KMS-11 (cell line): ENCODE measurements at regions not wholly inside any gene's neighbourhood (a gene's known extent, or its start where the extent isn't known, plus 50 kb on each side); places are given as distances from the start of the nearest gene placed in this dataset.

Experiments
- H2AFZ ChIP-seq: fragments of 200-600 bp; sonication (generic); 2 replicates; pipeline ENCODE4 v1.6.1; 2016; ENCODE audit warnings: antibody characterized with exemption, mixed run types, low read depth
- H3K27ac ChIP-seq: fragments of 200-600 bp; sonication (generic); 2 replicates; pipeline ENCODE4 v1.6.1; 2016; ENCODE audit warnings: mild to moderate bottlenecking, mixed run types
- H3K27me3 ChIP-seq: fragments of 200-600 bp; sonication (generic); 2 replicates; pipeline ENCODE4 v1.6.1; 2017; ENCODE audit warnings: mild to moderate bottlenecking, low read depth, mixed run types, moderate library complexity; ENCODE audit not compliant: insufficient read depth
- H3K36me3 ChIP-seq: fragments of 200-600 bp; sonication (generic); 2 replicates; pipeline ENCODE4 v1.6.1; 2017; ENCODE audit warnings: mild to moderate bottlenecking, mixed run types; ENCODE audit not compliant: insufficient read depth
- H3K4me1 ChIP-seq: fragments of 200-600 bp; sonication (generic); 2 replicates; pipeline ENCODE4 v1.6.1; 2016; ENCODE audit warnings: mild to moderate bottlenecking, low read depth, mixed run types; ENCODE audit not compliant: poor library complexity, severe bottlenecking
- H3K4me2 ChIP-seq: fragments of 200-600 bp; sonication (generic); 2 replicates; pipeline ENCODE4 v1.7.0; 2016; ENCODE audit warnings: mild to moderate bottlenecking, mixed run types
- H3K4me3 ChIP-seq: fragments of 200-600 bp; sonication (generic); IDR thresholded peaks from 2 replicates; pipeline ENCODE4 v1.6.1; 2017; ENCODE audit warnings: low read depth, low read length, mixed read lengths; ENCODE audit not compliant: insufficient read depth
- H3K79me2 ChIP-seq: fragments of 200-600 bp; sonication (generic); 2 replicates; pipeline ENCODE4 v1.6.1; 2016; ENCODE audit warnings: low read depth, mixed run types; ENCODE audit not compliant: insufficient read depth
- H3K9ac ChIP-seq: fragments of 200-600 bp; sonication (generic); 2 replicates; pipeline ENCODE4 v1.6.1; 2016; ENCODE audit warnings: mild to moderate bottlenecking, mixed run types
- H4K20me1 ChIP-seq: fragments of 200-600 bp; sonication (generic); 2 replicates; pipeline ENCODE4 v1.6.1; 2016; ENCODE audit warnings: mild to moderate bottlenecking, mixed run types; ENCODE audit not compliant: insufficient read depth
- TF ChIP-seq, protein P1 (sequence below): fragments of 200-600 bp; sonication (generic); conservative IDR thresholded peaks from 2 replicates; pipeline ENCODE4 v1.6.1; 2017; ENCODE audit warnings: low read depth, mild to moderate bottlenecking, antibody characterized with exemption, low read length, moderate library complexity, mixed read lengths

DNA sequence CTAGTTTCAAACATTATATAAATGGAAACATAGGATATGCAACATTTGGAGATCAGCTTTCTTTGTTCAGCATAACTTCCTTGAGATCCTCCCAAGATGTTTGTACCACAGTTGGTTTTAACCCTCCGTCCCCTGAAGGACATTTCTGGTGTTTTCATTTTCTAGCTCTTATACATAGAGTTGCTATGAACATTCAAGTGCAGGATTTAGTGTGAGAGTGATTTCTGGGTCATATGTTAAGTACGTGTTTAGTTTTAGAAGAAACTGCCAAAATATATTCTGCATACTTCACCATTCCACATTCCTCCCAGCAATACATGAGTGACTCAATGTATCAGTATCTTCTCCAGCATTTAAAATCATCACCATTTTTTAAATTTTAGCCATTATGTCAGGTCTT lies 588.7 kb upstream of the PFKP start:
- Histone ChIP-seq H2AFZ (no peak overlapping the region), H3K27ac (no peak overlapping the region), H3K36me3 (no peaks in the 10 kb centered on the region), H3K4me3 (no peak overlapping the region), H3K27me3 (no peaks in the 10 kb centered on the region), H3K79me2 (no peaks in the 10 kb centered on the region), H3K4me1 (no peaks in the 10 kb centered on the region), H3K9ac (no peak overlapping the region), H3K4me2 (no peak overlapping the region), H4K20me1 (no peaks in the 10 kb centered on the region)
- TF ChIP-seq, protein P1, sequence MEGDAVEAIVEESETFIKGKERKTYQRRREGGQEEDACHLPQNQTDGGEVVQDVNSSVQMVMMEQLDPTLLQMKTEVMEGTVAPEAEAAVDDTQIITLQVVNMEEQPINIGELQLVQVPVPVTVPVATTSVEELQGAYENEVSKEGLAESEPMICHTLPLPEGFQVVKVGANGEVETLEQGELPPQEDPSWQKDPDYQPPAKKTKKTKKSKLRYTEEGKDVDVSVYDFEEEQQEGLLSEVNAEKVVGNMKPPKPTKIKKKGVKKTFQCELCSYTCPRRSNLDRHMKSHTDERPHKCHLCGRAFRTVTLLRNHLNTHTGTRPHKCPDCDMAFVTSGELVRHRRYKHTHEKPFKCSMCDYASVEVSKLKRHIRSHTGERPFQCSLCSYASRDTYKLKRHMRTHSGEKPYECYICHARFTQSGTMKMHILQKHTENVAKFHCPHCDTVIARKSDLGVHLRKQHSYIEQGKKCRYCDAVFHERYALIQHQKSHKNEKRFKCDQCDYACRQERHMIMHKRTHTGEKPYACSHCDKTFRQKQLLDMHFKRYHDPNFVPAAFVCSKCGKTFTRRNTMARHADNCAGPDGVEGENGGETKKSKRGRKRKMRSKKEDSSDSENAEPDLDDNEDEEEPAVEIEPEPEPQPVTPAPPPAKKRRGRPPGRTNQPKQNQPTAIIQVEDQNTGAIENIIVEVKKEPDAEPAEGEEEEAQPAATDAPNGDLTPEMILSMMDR, result no peak

DNA sequence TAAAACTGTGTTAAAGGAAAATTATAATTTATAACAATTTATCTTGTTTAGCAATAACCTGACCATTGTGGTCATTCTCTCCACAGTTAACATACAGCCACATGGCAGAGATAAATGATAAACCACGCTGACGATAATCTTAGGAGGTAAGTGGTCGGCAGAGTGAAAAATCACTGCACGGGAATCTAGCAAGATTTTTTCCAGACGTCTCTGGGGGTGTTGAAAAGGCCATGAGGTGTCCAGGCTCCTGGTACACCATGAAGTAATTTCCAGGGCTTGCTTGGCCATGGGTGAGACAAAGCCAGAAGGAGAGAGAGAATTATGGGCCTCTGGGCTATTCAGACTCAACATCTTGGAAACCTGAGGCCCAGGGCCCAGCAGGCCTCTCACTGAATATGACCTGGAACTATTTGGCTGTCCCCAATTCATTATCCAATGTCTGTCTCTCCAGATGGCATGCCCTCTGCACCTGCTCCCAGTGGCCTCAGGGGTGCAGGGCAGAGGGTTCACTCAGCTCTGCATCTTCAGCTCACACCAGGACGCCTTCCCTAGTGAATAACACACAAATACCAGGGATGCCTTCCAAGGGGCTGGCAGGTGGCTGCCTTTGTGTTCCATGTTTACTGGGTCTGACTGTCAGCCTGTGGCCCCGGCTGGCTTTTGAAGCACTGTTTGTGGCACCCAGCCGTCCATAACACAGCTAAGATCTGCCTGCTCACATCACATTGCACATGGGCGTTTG lies 590.4 kb upstream of the PFKP start:
- H3K4me2 ChIP-seq, result no peak overlapping the region
- no peak overlapping the region for H3K4me3 ChIP-seq
- no peak overlapping the region for H3K9ac ChIP-seq

DNA sequence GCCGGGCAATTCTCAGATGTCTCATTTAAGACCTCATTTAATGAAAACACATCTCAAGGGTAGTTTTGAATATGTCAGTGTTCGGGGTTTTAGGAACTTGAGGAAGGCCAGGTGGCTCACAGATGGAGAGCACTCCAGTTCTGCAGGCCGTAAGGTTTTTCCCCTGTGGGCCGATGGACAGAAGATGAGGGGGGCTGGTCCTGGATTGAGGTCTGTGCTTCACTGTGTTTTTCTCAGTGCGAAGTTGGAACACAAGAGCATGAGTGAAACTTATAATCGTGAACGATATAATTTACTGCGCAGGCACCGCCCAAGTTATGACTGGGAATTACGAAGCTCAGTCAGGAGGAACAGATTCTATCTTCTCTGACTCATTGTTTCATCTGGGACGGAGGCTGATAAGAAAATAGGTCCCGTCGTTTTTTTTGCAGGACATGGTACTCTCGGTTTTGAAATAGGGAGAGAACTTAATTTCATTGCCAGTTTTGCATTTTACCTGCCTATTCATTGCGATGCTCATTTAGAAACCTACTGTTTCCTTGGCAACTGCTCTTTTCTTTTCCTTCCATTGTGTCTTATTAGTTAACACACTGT lies 591.0 kb upstream of the PFKP start:
- Histone ChIP-seq H3K27ac (no peak overlapping the region), H3K79me2 (no peaks in the 10 kb centered on the region), H3K36me3 (no peaks in the 10 kb centered on the region), H3K27me3 (no peaks in the 10 kb centered on the region), H2AFZ (no peak overlapping the region), H3K9ac (no peak overlapping the region), H3K4me2 (no peak overlapping the region), H4K20me1 (no peaks in the 10 kb centered on the region), H3K4me1 (no peaks in the 10 kb centered on the region), H3K4me3 (no peak overlapping the region)
- TF ChIP-seq, protein P1, result no peak

More for the DNA sequence above, 590.4 kb upstream of the PFKP start:
- Histone ChIP-seq H3K36me3 (no peaks in the 10 kb centered on the region), H4K20me1 (no peaks in the 10 kb centered on the region), H3K4me1 (no peaks in the 10 kb centered on the region), H3K79me2 (no peaks in the 10 kb centered on the region), H2AFZ (no peak overlapping the region), H3K27ac (no peak overlapping the region), H3K27me3 (no peaks in the 10 kb centered on the region)
- TF ChIP-seq, protein P1, result no peak

DNA sequence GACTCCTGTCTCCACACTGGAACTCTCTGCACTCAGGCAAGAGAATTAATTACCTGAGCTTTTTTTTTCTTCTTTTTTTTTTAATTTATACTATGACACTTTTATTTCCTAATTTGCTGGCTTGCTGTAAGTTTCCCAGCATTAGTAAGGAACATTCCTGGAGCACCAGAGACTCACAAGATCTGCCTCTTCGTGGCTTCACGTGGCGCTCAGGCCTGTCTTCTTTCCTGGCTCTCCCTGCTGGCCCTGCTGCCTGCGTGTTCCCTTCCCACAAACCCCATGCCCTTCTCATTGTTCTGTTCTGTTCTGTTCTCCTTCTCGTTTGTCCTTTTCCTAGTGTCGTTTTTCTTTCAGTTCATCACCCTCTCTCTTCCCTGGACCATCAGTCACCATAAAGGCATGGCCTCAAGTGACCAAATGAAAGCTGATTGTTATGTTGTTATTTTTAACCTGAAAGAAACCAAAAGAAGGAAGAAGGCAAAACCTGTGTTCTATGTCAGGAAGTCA lies 591.6 kb upstream of the PFKP start:
- H3K36me3 ChIP-seq, result no peaks in the 10 kb centered on the region
- H2AFZ ChIP-seq, result no peak overlapping the region
- no peaks in the 10 kb centered on the region for H3K4me1 ChIP-seq
- H3K4me2 ChIP-seq, result no peak overlapping the region
- no peaks in the 10 kb centered on the region for H3K79me2 ChIP-seq
- no peak overlapping the region for H3K27ac ChIP-seq
- no peaks in the 10 kb centered on the region for H3K27me3 ChIP-seq
- H3K9ac ChIP-seq, result no peak overlapping the region
- TF ChIP-seq, protein P1, result no peak
- H4K20me1 ChIP-seq, result no peaks in the 10 kb centered on the region
- no peak overlapping the region for H3K4me3 ChIP-seq
